Brain microvascular endothelial cell (primary cell): ENCODE measurements at regions not wholly inside any gene's neighbourhood (a gene's known extent, or its start where the extent isn't known, plus 50 kb on each side); places are given as distances from the start of the nearest gene placed in this dataset.

ENCODE experiments used
- DNase-seq: peaks from one replicate; pipeline ENCODE4 v3.0.0-alpha.2; 2020
- H3K27ac ChIP-seq: fragments of 250-450 bp; sonication (Bioruptor Pico); 2 replicates; pipeline ENCODE4 v1.5.1; 2020; ENCODE audit warnings: mild to moderate bottlenecking, moderate library complexity
- H3K27me3 ChIP-seq: fragments of 250-450 bp; sonication (Bioruptor Pico); replicated peaks from 2 replicates; pipeline ENCODE4 v1.5.1; 2020; ENCODE audit warnings: mild to moderate bottlenecking
- H3K36me3 ChIP-seq: fragments of 250-450 bp; sonication (Bioruptor Pico); replicated peaks from 2 replicates; pipeline ENCODE4 v1.5.1; 2020; ENCODE audit warnings: mild to moderate bottlenecking
- H3K4me3 ChIP-seq: 2 replicates; pipeline ENCODE4 v1.5.1; 2011; ENCODE audit warnings: low read depth, mild to moderate bottlenecking, control low read depth, low read length, moderate library complexity
- CTCF ChIP-seq: IDR thresholded peaks from 2 replicates; pipeline ENCODE4 v1.5.1; 2011; ENCODE audit warnings: low read depth, mild to moderate bottlenecking, moderate library complexity, low read length, control low read depth, inconsistent platforms; ENCODE audit errors: missing control alignments
- in situ Hi-C: cut with HindIII; loops from 2 replicates; pipeline ENCODE4 v1.10.0; 2017; ENCODE audit warnings: low sequenced_read_pairs, low pct_ligation_motif_present

GRCh38 chr1:229854620-229855019, 212.4 kb upstream of the GALNT2 start:
- Histone ChIP-seq H3K27me3 (no peaks in the 10 kb centered on the region), H3K36me3 (no peaks in the 10 kb centered on the region), H3K4me3 (no peak overlapping the region), H3K27ac (no peak overlapping the region)
- DNase-seq = no peak
- TF ChIP-seq CTCF = no peak
- in situ Hi-C loops = no loop called here

GRCh38 chr1:229856009-229856650, 210.9 kb upstream of the GALNT2 start:
- Histone ChIP-seq H3K4me3 (no peak overlapping the region), H3K27ac (no peak overlapping the region), H3K36me3 (no peaks in the 10 kb centered on the region), H3K27me3 (no peaks in the 10 kb centered on the region)
- in situ Hi-C loops = no loop called here
- DNase-seq = no peak
- no peak for TF ChIP-seq CTCF

GRCh38 chr1:229857585-229857984, 209.5 kb upstream of the GALNT2 start:
- Histone ChIP-seq H3K4me3 (no peak overlapping the region), H3K27ac (no peak overlapping the region), H3K27me3 (no peaks in the 10 kb centered on the region), H3K36me3 (no peaks in the 10 kb centered on the region)
- no peak for DNase-seq
- TF ChIP-seq CTCF = no peak
- in situ Hi-C loops = no loop called here

GRCh38 chr1:229859026-229859425, 208.0 kb upstream of the GALNT2 start:
- in situ Hi-C loops = no loop called here
- TF ChIP-seq CTCF = no peak
- DNase-seq = no peak
- Histone ChIP-seq H3K27ac (no peak overlapping the region), H3K36me3 (no peaks in the 10 kb centered on the region), H3K27me3 (no peaks in the 10 kb centered on the region), H3K4me3 (no peak overlapping the region)

- in situ Hi-C loops = no loop called here
- Histone ChIP-seq H3K36me3 (no peaks in the 10 kb centered on the region), H3K27me3 (no peaks in the 10 kb centered on the region), H3K27ac (no peak overlapping the region), H3K4me3 (no peak overlapping the region)
- DNase-seq = no peak
- TF ChIP-seq CTCF = no peak
These were observed 206.1 kb upstream of the GALNT2 start for GRCh38 chr1:229860926-229861325.
